ENCODE measurements at regions not wholly inside any gene's neighbourhood (a gene's known extent, or its start where the extent isn't known, plus 50 kb on each side); places are given as distances from the start of the nearest gene placed in this dataset.

- no peak overlapping the region for H3K4me3 Mint-ChIP-seq
- POLR2A ChIA-PET: no interaction called here
Observed at GRCh38 chr2:172225786-172226185, 123.1 kb upstream of the DLX2 start.

More at GRCh38 chr2:172225786-172226185, 123.1 kb upstream of the DLX2 start:
- Histone ChIP-seq H3K36me3 (replicated peaks in 1 of 2; ENCODE audit: control extremely low read depth in 1 of 2, control insufficient read depth in 1 of 2, extremely low read depth in 1 of 2, insufficient read depth in 2 of 2, low read length in 1 of 2) (no peaks in the 10 kb centered on the region), H3K27me3 (replicated peaks in 1 of 4; ENCODE audit: control extremely low read depth in 1 of 4, control insufficient read depth in 3 of 4, insufficient read depth in 4 of 4, low read length in 3 of 4) (peaks cover 0 to 7% (median 0%) of the 10 kb centered on the region in 4 experiments), H3K4me2 (replicated peaks; ENCODE audit: low read depth, low read length, poor library complexity, severe bottlenecking) (no peak overlapping the region), H2AFZ (ENCODE audit: insufficient read depth, low read depth, low read length, poor library complexity, severe bottlenecking) (no peak overlapping the region), H3K27ac (ENCODE audit: low read length in 2 of 2) (no peak overlapping the region), H4K20me1 (ENCODE audit: control insufficient read depth, insufficient read depth, low read length, poor library complexity, severe bottlenecking) (no peaks in the 10 kb centered on the region), H3K79me2 (ENCODE audit: control insufficient read depth, insufficient read depth, low read length) (no peaks in the 10 kb centered on the region), H3K9me3 (ENCODE audit: control extremely low read depth in 1 of 3, control insufficient read depth in 2 of 3, insufficient read depth in 1 of 3, low read length in 2 of 3) (no peaks in the 10 kb centered on the region), H3K4me1 (ENCODE audit: control insufficient read depth in 2 of 2, insufficient read depth in 2 of 2, low read length in 2 of 2) (no peaks in the 10 kb centered on the region), H3K9ac (ENCODE audit: low read length) (no peak overlapping the region), H3K4me3 (ENCODE audit: control extremely low read depth in 1 of 5, extremely low read depth in 1 of 5, insufficient read depth in 1 of 5, low read depth in 2 of 5, low read length in 4 of 5) (no peak overlapping the region)
- WGBS (ENCODE audit: insufficient coverage): 87% methylated on average over 3 of the region's 3 CpGs
- no peaks in the 10 kb centered on the region for H3K9me3 Mint-ChIP-seq (ENCODE audit: insufficient read depth)
- ATAC-seq (ENCODE audit: low read depth) (no peak), DNase-seq (no peak)
- H3K27me3 Mint-ChIP-seq: peaks cover 38% of the 10 kb centered on the region
- no peaks in the 10 kb centered on the region for H3K4me1 Mint-ChIP-seq
- CTCF ChIA-PET: no interaction called here
- no peak for TF ChIP-seq EZH2 (IDR thresholded peaks at IDR 0.05; ENCODE audit: borderline replicate concordance, insufficient read depth, low read depth, low read length, poor library complexity, severe bottlenecking)
- TF ChIP-seq CTCF (IDR thresholded peaks at IDR 0.05): no peak
- intact Hi-C loops (cut with micrococcal nuclease): no loop called here
- no peak overlapping the region for H3K27ac Mint-ChIP-seq
